GM21717 (cell line): ENCODE measurements at regions not wholly inside any gene's neighbourhood (a gene's known extent, or its start where the extent isn't known, plus 50 kb on each side); places are given as distances from the start of the nearest gene placed in this dataset.
"Not testable (repeated sequence)": the region's sequence is repeated elsewhere in the genome, so short reads cannot be mapped to it uniquely, and the experiment has no call there.

Experiments
- ATAC-seq: cut with Tn5 transposase; IDR thresholded peaks from one replicate; pipeline ENCODE4 v1.9.1; 2021; ENCODE audit warnings: mild to moderate bottlenecking, moderate library complexity; ENCODE audit not compliant: unreplicated experiment

GRCh38 chr2:219726916-219727315, 99.5 kb downstream of the SLC4A3 start:
- ATAC-seq, result no peak

DNA sequence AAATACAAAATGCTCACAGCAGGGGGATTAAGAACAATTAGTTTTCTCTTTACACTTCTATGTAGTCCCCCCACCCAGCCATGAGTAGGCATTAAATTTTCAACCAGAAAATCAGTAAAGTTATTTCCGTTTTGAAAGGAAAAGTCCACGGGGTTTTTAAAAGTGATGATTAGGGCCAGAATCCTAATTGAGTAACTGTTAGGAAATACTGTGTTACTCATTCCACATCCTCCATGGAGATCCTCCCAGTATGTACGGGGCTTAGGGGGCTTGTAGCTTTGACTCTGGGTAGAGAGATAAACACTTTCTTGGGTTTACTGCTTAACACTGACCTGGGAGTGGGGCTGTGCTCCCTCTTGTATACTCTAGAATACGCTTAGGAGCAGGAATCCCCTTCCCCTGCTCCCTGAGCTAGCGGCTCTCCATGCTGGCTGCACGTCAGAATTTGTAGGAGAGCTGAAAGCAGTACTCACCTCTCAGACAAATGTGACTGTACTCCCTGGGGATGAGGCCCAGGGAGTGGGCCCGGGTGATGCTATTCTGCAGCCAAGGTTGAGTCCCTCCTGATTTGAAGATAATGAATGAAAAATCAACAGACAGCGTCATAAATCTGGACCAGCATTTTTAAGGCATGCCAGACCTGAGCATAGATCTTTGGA, 100.5 kb downstream of the SLC4A3 start:
- no peak for ATAC-seq

DNA sequence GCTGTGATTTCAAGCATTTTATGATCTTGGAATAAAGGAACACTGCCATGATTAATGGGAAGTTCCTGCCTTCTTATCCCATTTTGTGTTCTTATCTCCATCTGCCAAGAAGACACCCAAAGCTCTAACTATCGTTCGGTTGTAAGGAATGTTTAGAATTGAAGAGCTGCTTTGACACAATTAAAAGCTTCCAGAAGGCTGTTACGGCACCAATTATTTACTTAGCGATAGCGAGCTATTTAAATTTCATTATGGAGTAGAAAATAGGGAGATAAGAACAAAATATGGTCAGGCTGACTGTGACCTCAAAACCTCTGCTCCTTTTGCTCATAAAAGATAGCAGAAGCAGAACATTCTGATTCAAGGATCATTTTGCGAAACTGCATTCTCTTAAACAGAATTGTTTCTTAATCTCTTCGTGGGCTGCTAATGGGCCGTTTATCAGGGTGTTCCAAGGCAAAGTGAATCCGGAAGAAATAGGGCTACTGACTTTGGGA, 101.6 kb downstream of the SLC4A3 start:
- no peak for ATAC-seq

- ATAC-seq, result no peak
These were observed 103.7 kb downstream of the SLC4A3 start for GRCh38 chr2:219731173-219731572.

GRCh38 chr2:219733106-219733505, 105.7 kb downstream of the SLC4A3 start:
- ATAC-seq, result no peak

DNA sequence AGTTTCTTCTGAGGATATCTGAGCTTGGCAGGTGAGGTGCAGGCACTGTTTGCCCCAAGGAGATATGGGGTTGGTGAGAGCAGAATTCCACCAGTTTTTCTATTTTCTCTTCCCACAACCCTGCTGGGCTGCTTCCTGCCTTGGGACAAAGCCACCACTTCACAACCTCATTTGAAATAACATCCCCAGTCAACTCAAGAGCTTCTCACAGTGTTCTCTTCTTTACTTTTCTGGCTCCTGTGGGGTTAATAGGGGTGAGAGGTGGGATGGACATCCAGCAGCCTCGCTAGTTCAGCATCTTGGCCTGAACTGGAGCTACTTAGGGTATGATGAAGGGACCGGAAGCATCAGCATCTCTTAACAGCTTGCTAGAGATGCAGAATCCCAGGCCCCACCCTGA, 106.3 kb downstream of the SLC4A3 start:
- no peak for ATAC-seq

- no peak for ATAC-seq
These were observed 108.8 kb downstream of the SLC4A3 start for GRCh38 chr2:219736209-219736608.

DNA sequence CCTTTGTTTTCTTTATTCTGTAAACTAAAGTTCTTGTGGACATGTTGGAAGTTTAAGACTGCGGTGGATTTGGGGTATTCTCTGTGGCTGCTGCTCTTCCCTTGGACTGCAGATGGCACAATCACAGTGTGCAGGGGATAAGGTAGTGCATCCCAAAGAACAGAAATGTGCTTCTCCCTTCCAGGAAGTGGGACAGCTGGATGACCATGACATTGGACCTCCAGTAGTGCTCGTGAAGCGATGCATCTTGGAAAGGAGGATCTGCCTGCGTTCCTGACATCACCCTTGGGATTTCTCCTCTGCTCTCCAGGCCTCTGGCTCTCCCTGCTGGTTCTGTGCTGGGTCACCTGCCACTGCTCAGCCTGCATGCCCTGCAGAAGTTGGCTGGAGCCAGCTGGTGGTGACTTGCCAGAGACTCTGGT, 109.9 kb downstream of the SLC4A3 start:
- ATAC-seq, result no peak

- no peak for ATAC-seq
These were observed 111.6 kb downstream of the SLC4A3 start for GRCh38 chr2:219739066-219739465.

DNA sequence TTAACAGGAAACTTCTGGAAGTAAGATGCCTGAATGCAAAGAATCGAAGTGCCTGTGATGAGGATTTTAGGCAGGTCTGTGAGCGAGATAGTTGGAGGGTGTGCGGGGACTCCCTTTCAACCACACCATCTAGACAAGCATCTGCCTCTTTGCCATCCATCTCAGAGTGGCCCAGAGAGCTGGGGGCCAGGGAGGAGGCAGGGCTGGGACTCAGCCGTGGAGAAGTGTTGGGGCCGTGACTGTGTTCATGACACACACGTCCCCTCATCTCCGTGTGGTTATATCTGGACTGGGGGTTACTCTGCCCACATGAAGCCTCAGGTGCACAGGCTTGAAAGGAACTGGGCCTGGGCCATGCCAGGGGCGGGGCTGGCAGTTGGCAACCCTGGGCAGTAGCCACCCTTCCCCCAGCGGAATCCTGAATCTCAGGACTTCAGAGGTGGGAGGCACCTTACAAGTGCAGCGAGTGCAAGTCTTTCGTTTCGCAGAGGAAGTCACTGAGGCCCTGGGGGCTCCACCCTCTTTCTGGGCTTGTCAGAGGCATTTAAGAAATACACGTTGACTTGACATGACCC, 112.5 kb downstream of the SLC4A3 start:
- no peak for ATAC-seq

- ATAC-seq, result no peak
These were observed 116.1 kb downstream of the SLC4A3 start for GRCh38 chr2:219743548-219743947.

DNA sequence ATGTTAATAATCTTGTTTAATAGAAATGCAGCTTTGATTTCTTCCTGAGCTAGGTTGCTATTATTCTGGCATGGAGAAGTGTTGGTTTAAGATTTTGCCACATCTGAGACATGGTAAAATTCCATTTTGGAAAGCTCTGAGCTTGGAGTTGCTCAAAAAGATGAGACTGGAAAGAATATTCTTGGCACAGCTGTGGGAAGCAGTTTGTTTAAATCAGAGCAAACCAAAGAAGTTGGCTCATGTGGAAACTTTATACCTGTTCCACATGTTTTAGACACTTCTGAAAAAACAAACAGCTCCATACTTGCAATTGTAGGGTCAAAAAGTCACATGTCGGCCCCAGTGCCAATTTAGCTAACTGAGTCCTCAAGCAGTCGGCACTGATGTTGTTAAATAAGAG, 116.6 kb downstream of the SLC4A3 start:
- no peak for ATAC-seq

- ATAC-seq, result no peak
These were observed 117.2 kb downstream of the SLC4A3 start for GRCh38 chr2:219744600-219744999.

GRCh38 chr2:219747637-219748036, 120.2 kb downstream of the SLC4A3 start:
- no peak for ATAC-seq

- no peak for ATAC-seq
These were observed 121.5 kb downstream of the SLC4A3 start for GRCh38 chr2:219748671-219749570.

GRCh38 chr2:219751121-219751520, 123.7 kb downstream of the SLC4A3 start:
- ATAC-seq, result not testable (repeated sequence)

DNA sequence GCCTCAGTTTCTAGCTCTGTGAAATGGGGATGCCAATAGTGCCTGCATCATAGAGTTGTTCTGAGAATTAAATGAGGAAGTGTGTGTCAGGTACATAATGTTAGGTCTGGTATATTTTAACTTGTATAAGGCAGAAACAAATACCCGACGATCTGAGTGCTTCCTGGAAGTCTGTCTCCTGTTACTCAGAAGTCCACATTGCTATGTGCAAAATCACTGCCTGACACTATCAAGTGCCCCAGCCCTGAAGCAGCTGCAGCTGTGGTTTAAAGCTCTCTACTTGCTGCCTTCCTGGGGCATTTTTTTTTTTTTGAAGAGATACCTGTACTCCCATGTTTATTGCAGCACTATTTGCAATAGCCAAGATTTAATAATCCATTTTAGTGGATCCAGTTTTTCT, 125.3 kb downstream of the SLC4A3 start:
- ATAC-seq, result no peak

DNA sequence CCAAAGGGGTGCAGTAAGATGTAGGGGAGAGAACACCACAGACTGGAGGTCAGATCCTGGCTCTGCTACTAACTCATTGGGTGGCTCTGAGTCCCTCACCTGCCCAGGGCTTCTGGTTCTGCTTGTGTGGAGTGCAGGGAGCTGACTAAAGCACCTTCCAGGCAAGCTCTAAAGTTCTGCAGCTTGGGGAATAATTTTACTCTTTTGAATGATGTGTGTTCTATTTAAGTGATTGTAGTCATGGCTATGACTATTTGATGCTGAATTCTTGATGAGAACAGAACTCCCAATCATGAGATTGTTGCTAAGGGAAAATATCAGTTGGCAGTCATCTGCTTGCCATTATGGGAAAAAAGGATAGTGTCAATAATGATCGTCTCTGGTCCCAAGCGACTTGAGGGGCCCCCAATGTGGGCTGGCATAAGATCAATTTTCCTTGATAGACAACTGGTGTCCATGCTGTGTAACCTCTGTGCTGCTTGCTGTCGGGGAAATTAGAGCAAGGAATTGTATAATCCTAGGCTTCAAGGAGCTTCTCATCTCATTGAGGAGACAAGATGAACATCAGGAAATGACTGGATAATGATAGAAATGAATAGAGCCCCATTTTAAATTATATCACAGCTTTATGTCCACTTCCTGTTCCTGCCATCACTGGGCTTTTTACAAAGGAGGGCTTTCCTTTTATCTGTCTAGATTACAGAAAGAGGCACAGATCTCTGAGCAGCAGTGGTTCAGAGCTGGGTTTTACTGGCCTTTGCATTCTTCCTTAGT, 131.7 kb downstream of the SLC4A3 start:
- no peak for ATAC-seq

DNA sequence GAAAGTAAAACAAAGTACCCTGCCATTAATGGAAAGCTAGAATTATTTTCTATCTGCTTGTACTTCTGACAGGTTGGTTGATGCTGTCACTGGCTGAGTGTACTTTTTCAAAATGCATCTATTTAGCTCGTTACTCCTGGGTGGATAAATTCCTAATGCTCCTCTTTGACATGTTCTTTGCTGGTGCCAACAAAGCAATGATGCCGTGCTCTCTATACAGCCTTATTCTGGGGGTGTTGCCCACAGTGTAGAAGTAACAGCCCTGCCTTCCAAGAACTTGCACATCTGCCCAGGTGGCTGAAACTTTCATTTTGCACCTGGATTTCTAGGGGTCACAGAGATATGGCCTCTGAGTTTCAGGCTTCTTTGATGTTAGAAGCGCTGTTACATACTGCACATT, 132.4 kb downstream of the SLC4A3 start:
- ATAC-seq, result no peak

GRCh38 chr2:219765231-219765911, 137.9 kb downstream of the SLC4A3 start:
- ATAC-seq, result no peak
